Uterus (tissue), 2 donors: ENCODE measurements at regions not wholly inside any gene's neighbourhood (a gene's known extent, or its start where the extent isn't known, plus 50 kb on each side); places are given as distances from the start of the nearest gene placed in this dataset.

Experiments used
- CTCF ChIP-seq, 4 experiments: fragments of 200-600 bp in 2 of 4; fragments of 450-650 bp in 2 of 4; sonication (generic) in 2 of 4; IDR thresholded peaks; one replicate each; pipeline ENCODE4 v1.5.1; 2016 to 2019; ENCODE audit warnings: antibody characterized with exemption in 4 of 4, mild to moderate bottlenecking in 2 of 4, moderate library complexity in 1 of 4
- POLR2A ChIP-seq, 2 donors: fragments of 450-650 bp; IDR thresholded peaks; one replicate each; pipeline ENCODE4 v1.6.1; 2016; ENCODE audit warnings: antibody characterized with exemption in 2 of 2, mild to moderate bottlenecking in 1 of 2, moderate library complexity in 1 of 2

GRCh38 chr10:20515654-20516053 is 381.5 kb downstream of the NEBL start:
- TF ChIP-seq CTCF (IDR thresholded peaks at IDR 0.05) (no peak), POLR2A (IDR thresholded peaks at IDR 0.05) (no peak)
